Right cardiac atrium (tissue), 5 donors: ENCODE measurements at regions not wholly inside any gene's neighbourhood (a gene's known extent, or its start where the extent isn't known, plus 50 kb on each side); places are given as distances from the start of the nearest gene placed in this dataset.

Experiments used
- ATAC-seq, 2 donors: fragments of 200-7000 bp; cut with Tn5 transposase; one replicate each; pipeline versions ENCODE4 v1.8.0 to v1.9.1; 2020; ENCODE audit warnings: moderate library complexity in 2 of 2, mild to moderate bottlenecking in 1 of 2
- DNase-seq, 3 donors: peaks; one replicate each; pipeline ENCODE4 v3.0.0-alpha.2; 2020
- H3K27ac ChIP-seq: one replicate; pipeline ENCODE4 v1.5.1; 2013; ENCODE audit warnings: mild to moderate bottlenecking, low read length, control low read depth, moderate library complexity
- H3K27me3 ChIP-seq: one replicate; pipeline ENCODE4 v1.6.1; 2013; ENCODE audit not compliant: control insufficient read depth, insufficient read depth
- H3K4me1 ChIP-seq: one replicate; pipeline ENCODE4 v1.6.1; 2013; ENCODE audit warnings: low read length; ENCODE audit not compliant: control insufficient read depth, insufficient read depth
- H3K4me3 ChIP-seq: one replicate; pipeline ENCODE4 v1.5.1; 2013; ENCODE audit warnings: low read length, control low read depth
- H3K9me3 ChIP-seq: one replicate; pipeline ENCODE4 v1.6.1; 2013; ENCODE audit warnings: low read length; ENCODE audit not compliant: control insufficient read depth
- WGBS: extraction: QIAGEN DNeasy Blood & Tissue Kit; methylation state at CpG from one replicate; pipeline ENCODE4 v1.1.7; 2013; 5-methylcytosine and 5-hydroxymethylcytosine counted together
- intact Hi-C, 4 donors: fragments of 100-400 bp; cut with DNase I; formaldehyde crosslinking; loops; one replicate each; pipeline versions ENCODE4 v1.11.0 to v1.14.0; 2022 to 2023
- donor health status: healthy with polysubstance abuse.
- donor health status: DM: no; HTN: yes; CAD: no.
- donor health status: DM: no; HTN: no; CAD: no.
- donor health status: DM: no; HTN: yes; CAD: no; lungs with severe emphysema.
- donor health status: DM: yes; HTN: yes; CAD: no.

DNA sequence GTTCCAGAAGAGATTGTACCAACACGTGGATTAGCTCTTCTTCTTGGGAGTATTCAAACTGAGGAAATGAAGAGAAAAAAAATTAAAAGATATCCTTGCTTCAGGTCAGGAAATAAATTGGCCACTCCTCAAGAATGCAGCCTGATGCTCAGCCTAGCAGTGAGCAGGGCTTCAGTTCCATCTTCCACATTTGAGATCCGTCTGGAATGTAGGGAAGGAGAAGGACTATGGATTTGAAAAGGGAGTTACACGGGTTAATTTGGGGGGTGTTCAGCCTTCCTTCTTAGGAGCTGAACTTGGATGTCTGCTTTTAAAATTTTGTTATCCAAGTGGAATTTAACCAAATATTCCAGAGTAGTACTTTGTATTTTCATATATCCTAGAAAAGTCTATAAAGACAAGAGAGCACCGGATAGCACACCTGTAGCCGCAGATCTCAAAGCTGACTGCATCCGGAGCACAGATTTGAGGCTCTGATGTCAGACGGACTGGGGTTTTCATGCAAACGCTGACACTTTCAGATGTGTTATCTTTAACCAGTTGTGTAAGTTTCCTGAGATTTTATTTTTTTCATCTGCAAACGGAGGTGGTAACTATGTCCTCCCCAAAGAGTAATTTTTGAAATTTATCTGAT, 99.3 kb downstream of the COPS8 start:
- 56% methylated on average over 9 of the region's 9 CpGs for WGBS
- no peak overlapping the region for H3K27ac ChIP-seq
- H3K4me3 ChIP-seq: no peak overlapping the region
- DNase-seq (no peak), ATAC-seq (no peak)
- no peaks in the 10 kb centered on the region for H3K27me3 ChIP-seq
- intact Hi-C loops: no loop called here
- H3K4me1 ChIP-seq: no peaks in the 10 kb centered on the region
- no peaks in the 10 kb centered on the region for H3K9me3 ChIP-seq

GRCh38 chr2:237185553-237185925, 99.8 kb downstream of the COPS8 start:
- Histone ChIP-seq H3K4me1 (no peaks in the 10 kb centered on the region), H3K27me3 (no peaks in the 10 kb centered on the region), H3K9me3 (no peaks in the 10 kb centered on the region), H3K4me3 (no peak overlapping the region), H3K27ac (no peak overlapping the region)
- ATAC-seq (no peak), DNase-seq (no peak)
- intact Hi-C loops: no loop called here
- 55% methylated on average over 7 of the region's 7 CpGs for WGBS

- Histone ChIP-seq H3K4me3 (no peak overlapping the region), H3K27ac (no peak overlapping the region), H3K4me1 (no peaks in the 10 kb centered on the region), H3K9me3 (no peaks in the 10 kb centered on the region), H3K27me3 (no peaks in the 10 kb centered on the region)
- 61% methylated on average over 5 of the region's 5 CpGs for WGBS
- no peak for ATAC-seq
- no peak for DNase-seq
- intact Hi-C loops: no loop called here
Observed at GRCh38 chr2:237189799-237190198, 104.1 kb downstream of the COPS8 start.

DNA sequence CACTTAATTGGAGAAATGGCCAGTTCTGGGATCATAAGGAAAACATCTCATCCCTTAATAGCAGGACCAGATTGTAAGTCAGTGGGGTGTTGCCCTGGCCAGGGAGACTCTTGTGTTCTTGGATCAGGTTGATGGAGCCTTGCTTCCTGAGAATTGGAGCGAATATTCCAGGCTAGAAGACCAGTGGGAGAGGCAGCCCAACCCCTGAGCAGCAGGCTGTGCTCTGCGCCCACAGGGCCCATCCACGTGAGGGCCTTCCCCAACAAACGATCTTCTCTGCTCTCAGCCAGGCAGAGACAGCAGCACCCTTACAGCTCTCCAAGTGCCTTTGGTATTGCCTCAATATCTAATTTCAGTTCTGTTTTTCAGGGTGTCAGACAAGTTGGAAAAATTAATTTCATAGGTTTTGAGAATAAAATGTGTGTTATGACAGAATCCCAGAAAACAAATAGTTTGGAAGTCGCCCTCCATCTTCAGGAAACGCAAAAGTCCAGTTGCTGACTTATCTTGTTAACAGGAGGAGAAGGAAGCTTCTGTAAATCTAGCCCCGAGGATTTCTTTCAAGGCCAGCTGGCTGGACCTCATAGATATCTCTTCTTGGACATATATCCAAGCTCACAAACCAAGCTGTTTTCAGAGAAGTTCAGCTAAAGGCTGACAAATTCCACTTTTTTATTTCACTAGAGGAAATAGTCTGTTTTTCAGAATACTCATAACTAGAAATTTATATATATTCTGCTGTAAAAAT, 105.5 kb downstream of the COPS8 start:
- Histone ChIP-seq H3K27ac (peak overlapping the region; percentile 68), H3K4me1 (no peaks in the 10 kb centered on the region), H3K27me3 (no peaks in the 10 kb centered on the region), H3K4me3 (no peak overlapping the region), H3K9me3 (no peaks in the 10 kb centered on the region)
- ATAC-seq (peak; percentile 58 to 77), DNase-seq (peak in 2 of 3 donors; percentile 76 to 86)
- 66% methylated on average over 7 of the region's 7 CpGs for WGBS
- intact Hi-C loops: no loop called here

GRCh38 chr2:237191714-237192081, 106.0 kb downstream of the COPS8 start:
- Histone ChIP-seq H3K27me3 (no peaks in the 10 kb centered on the region), H3K4me1 (no peaks in the 10 kb centered on the region), H3K9me3 (no peaks in the 10 kb centered on the region), H3K27ac (no peak overlapping the region), H3K4me3 (no peak overlapping the region)
- 54% methylated on average over 8 of the region's 8 CpGs for WGBS
- intact Hi-C loops: no loop called here
- ATAC-seq (peak; percentile 55 to 59), DNase-seq (peak in 2 of 3 donors; percentile 55 to 76)

GRCh38 chr2:237192881-237193280, 107.2 kb downstream of the COPS8 start:
- Histone ChIP-seq H3K4me3 (no peak overlapping the region), H3K4me1 (no peaks in the 10 kb centered on the region), H3K9me3 (no peaks in the 10 kb centered on the region), H3K27ac (no peak overlapping the region), H3K27me3 (no peaks in the 10 kb centered on the region)
- intact Hi-C loops: no loop called here
- 96% methylated on average over 8 of the region's 8 CpGs for WGBS
- DNase-seq (peak in 1 of 3 donors; percentile 58), ATAC-seq (no peak)

- 95% methylated on average over 7 of the region's 7 CpGs for WGBS
- intact Hi-C loops: no loop called here
- H3K4me3 ChIP-seq: no peak overlapping the region
Observed at GRCh38 chr2:237193436-237193835, 107.7 kb downstream of the COPS8 start.

DNA sequence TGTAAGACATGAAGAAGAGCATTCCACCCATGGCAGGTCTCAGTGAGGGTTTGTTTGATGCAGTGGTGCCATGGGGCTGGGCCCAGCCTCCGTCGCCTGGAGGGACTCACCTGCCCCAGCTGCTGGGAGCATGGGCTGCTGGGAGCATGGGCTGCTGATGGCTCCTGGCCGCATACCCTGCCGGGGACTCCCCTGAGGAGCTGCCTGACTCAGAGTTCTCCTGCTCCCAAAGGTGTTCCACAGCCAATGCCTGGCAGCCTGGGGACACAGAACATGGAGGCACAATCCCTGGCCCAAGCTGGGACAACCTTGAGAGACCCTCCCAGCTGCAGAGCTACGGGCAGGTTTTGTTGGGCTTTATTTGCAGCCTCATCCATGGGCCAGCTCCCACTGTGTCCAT, 108.4 kb downstream of the COPS8 start:
- intact Hi-C loops: no loop called here
- DNase-seq: no peak
- ATAC-seq: no peak
- Histone ChIP-seq H3K4me3 (no peak overlapping the region), H3K27me3 (no peaks in the 10 kb centered on the region), H3K9me3 (no peaks in the 10 kb centered on the region), H3K4me1 (peaks cover 2% of the 10 kb centered on the region), H3K27ac (no peak overlapping the region)
- 76% methylated on average over 5 of the region's 5 CpGs for WGBS

More at GRCh38 chr2:237193436-237193835, 107.7 kb downstream of the COPS8 start:
- no peak for ATAC-seq
- Histone ChIP-seq H3K4me1 (no peaks in the 10 kb centered on the region), H3K9me3 (no peaks in the 10 kb centered on the region), H3K27ac (no peak overlapping the region), H3K27me3 (no peaks in the 10 kb centered on the region)
- DNase-seq: no peak

GRCh38 chr2:237194906-237195305, 109.2 kb downstream of the COPS8 start:
- peaks cover 2% of the 10 kb centered on the region for H3K4me1 ChIP-seq
- no peak for DNase-seq
- H3K27ac ChIP-seq: no peak overlapping the region
- no peaks in the 10 kb centered on the region for H3K9me3 ChIP-seq
- no peaks in the 10 kb centered on the region for H3K27me3 ChIP-seq
- H3K4me3 ChIP-seq: no peak overlapping the region
- no peak for ATAC-seq
- intact Hi-C loops: no loop called here
- WGBS: 89% methylated on average over 6 of the region's 6 CpGs

DNA sequence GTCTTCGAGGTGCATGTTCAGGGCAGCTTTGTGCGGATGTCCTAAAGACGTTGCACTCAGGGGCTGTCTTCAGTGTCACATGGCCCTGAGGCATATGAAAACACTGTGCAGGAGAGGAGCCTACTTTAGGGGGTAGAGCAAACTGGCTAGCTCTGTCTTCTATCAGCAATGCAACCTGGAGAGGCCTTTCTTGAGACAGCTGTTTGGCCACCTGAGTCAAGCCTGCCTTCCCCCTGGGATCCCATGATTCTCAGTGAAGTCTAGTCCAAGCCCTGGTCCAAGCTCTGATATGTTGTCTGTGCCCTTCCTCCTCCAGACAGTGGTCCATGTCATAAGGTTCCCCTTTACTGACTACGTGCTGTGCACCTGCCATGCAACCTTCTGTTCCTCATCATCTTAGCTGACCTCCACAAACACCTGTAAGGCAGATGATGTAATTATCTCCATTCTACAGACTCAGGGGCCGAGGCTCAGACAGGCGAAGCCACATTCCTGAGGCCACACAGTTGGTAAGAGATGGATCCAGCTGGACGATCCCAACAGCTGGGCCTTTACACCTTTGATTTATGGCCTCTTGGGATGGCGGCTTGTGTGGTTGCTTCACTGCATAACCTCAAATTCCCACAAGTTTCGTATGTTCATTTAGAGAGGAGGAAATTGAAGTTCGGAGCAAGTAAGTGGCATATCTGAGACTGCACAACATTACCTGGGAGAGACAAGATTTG, 109.9 kb downstream of the COPS8 start:
- intact Hi-C loops: no loop called here
- ATAC-seq (no peak), DNase-seq (no peak)
- Histone ChIP-seq H3K27me3 (no peaks in the 10 kb centered on the region), H3K27ac (no peak overlapping the region), H3K9me3 (no peaks in the 10 kb centered on the region), H3K4me1 (peaks cover 2% of the 10 kb centered on the region), H3K4me3 (no peak overlapping the region)
- 91% methylated on average over 10 of the region's 10 CpGs for WGBS

GRCh38 chr2:237196409-237196808, 110.7 kb downstream of the COPS8 start:
- Histone ChIP-seq H3K4me3 (no peak overlapping the region), H3K27ac (no peak overlapping the region), H3K4me1 (peaks cover 2% of the 10 kb centered on the region), H3K27me3 (no peaks in the 10 kb centered on the region), H3K9me3 (no peaks in the 10 kb centered on the region)
- 42% methylated on average over 1 of the region's 1 CpG for WGBS
- intact Hi-C loops: no loop called here
- ATAC-seq: no peak
- no peak for DNase-seq
